DND-41 (cell line): ENCODE measurements at regions not wholly inside any gene's neighbourhood (a gene's known extent, or its start where the extent isn't known, plus 50 kb on each side); places are given as distances from the start of the nearest gene placed in this dataset.

ENCODE experiments used
- ATAC-seq: fragments of 200-7000 bp; cut with Tn5 transposase; 3 replicates; pipeline ENCODE4 v1.9.1; 2021; ENCODE audit warnings: low read depth; ENCODE audit not compliant: insufficient read depth
- DNase-seq: peaks from one replicate; pipeline ENCODE4 v3.0.0-alpha.2; 2020
- H2AFZ ChIP-seq: 2 replicates; pipeline ENCODE4 v1.6.0; 2012; ENCODE audit warnings: low read depth, low read length
- H3K27ac ChIP-seq: 2 replicates; pipeline ENCODE4 v1.5.1; 2012; ENCODE audit warnings: low read length, inconsistent platforms
- H3K27me3 ChIP-seq: fragments of 200-600 bp; sonication (generic); 2 replicates; pipeline ENCODE4 v1.6.0; 2012; ENCODE audit warnings: low read length, mild to moderate bottlenecking, inconsistent platforms; ENCODE audit not compliant: insufficient read depth, poor library complexity
- H3K36me3 ChIP-seq: 2 replicates; pipeline ENCODE4 v1.5.1; 2012; ENCODE audit warnings: low read length, inconsistent platforms; ENCODE audit not compliant: insufficient read depth
- H3K4me1 ChIP-seq: 2 replicates; pipeline ENCODE4 v1.5.1; 2012; ENCODE audit warnings: mild to moderate bottlenecking, low read length; ENCODE audit not compliant: insufficient read depth
- H3K4me2 ChIP-seq: 2 replicates; pipeline ENCODE4 v1.6.0; 2012; ENCODE audit warnings: mild to moderate bottlenecking, moderate library complexity, low read length, inconsistent platforms; ENCODE audit not compliant: insufficient read depth
- H3K4me3 ChIP-seq, 2 experiments: fragments of 200-600 bp in 1 of 2; shearing (Covaris generic) in 1 of 2; 2 replicates each; pipeline ENCODE4 v1.5.1; 2012 to 2016; ENCODE audit warnings: inconsistent platforms in 2 of 2, low read length in 2 of 2, mild to moderate bottlenecking in 2 of 2, low read depth in 1 of 2, moderate library complexity in 1 of 2
- H3K79me2 ChIP-seq: 2 replicates; pipeline ENCODE4 v1.6.0; 2012; ENCODE audit warnings: low read length, inconsistent platforms; ENCODE audit not compliant: insufficient read depth
- H3K9ac ChIP-seq: 2 replicates; pipeline ENCODE4 v1.6.0; 2012; ENCODE audit warnings: low read depth, mild to moderate bottlenecking, inconsistent platforms, low read length, moderate library complexity
- H3K9me3 ChIP-seq: 2 replicates; pipeline ENCODE4 v1.5.1; 2012; ENCODE audit warnings: low read length, moderate library complexity, mild to moderate bottlenecking, inconsistent platforms; ENCODE audit not compliant: insufficient read depth, severe bottlenecking
- H4K20me1 ChIP-seq: 2 replicates; pipeline ENCODE4 v1.6.0; 2012; ENCODE audit warnings: low read length; ENCODE audit not compliant: insufficient read depth
- CTCF ChIP-seq: IDR thresholded peaks from 2 replicates; pipeline ENCODE4 v1.5.1; 2012; ENCODE audit warnings: borderline replicate concordance, low read length, moderate library complexity, mild to moderate bottlenecking; ENCODE audit not compliant: poor library complexity, severe bottlenecking; ENCODE audit errors: extremely low read depth
- EZH2 ChIP-seq: IDR thresholded peaks from 3 replicates; pipeline ENCODE4 v1.6.1; 2012; ENCODE audit warnings: borderline replicate concordance, low read depth, mild to moderate bottlenecking, moderate library complexity, low read length, inconsistent platforms; ENCODE audit not compliant: severe bottlenecking

DNA sequence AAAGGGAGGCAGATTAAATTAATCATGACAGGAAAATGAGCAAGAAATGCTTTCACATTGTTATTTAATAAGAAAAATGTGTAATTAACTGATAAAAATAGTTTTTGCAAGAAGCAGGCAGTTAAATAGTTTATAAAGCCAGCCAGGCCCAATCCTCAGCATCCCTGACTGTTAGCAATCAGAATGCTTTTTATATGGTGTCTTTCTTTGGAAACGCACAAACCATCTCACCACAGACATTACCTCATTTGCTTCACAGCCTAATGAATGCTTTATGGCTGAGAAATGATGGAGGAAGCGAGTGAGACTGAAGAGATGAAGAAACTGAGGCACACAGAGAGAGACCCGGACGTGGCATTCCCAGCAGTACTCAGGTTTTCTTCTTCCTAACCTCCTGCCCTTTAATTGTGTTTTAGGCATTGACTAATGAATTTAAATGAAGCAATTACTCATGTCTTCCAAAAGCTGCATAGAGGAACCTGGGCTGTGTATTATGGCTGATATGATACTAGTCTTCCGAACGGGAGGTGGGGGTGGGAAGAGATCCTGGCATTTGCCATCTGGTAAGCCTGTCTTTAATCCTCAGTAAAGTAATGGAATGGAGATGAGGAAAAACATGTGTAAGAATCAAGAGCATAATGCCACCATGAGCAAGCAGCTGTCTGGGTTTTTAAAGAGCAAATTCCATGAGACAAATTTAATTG is 116.1 kb upstream of the LMO4 start:
- Histone ChIP-seq H3K9ac (no peak overlapping the region), H2AFZ (no peak overlapping the region), H4K20me1 (no peaks in the 10 kb centered on the region), H3K79me2 (no peaks in the 10 kb centered on the region), H3K36me3 (no peaks in the 10 kb centered on the region), H3K27me3 (no peaks in the 10 kb centered on the region), H3K4me2 (no peak overlapping the region), H3K27ac (no peak overlapping the region), H3K9me3 (no peaks in the 10 kb centered on the region), H3K4me1 (no peaks in the 10 kb centered on the region), H3K4me3 (no peak overlapping the region)
- DNase-seq (no peak), ATAC-seq (no peak)
- TF ChIP-seq EZH2, result no peak
- no peak for TF ChIP-seq CTCF

DNA sequence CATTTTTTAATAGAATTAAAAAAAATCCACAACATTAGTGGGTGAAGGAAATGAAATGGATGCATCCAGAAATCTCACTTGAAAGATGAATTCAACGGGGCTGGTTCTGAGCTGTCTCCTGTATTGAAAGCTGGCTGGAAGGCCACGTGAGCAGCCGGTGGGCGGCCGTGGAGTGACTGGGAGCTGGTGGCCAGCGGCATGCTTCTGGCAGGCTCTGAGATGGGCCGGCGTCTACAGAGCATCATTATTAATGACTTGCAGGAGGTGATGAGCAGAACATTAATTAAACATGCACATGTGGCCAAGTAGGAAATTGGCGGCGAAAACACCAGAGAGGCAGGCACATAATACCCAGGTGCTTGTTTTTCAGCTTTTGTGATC is 115.6 kb upstream of the LMO4 start:
- Histone ChIP-seq H3K36me3 (no peaks in the 10 kb centered on the region), H3K4me3 (no peak overlapping the region), H2AFZ (no peak overlapping the region), H3K4me1 (no peaks in the 10 kb centered on the region), H3K27me3 (no peaks in the 10 kb centered on the region), H3K9me3 (no peaks in the 10 kb centered on the region), H3K27ac (no peak overlapping the region), H3K79me2 (no peaks in the 10 kb centered on the region), H3K9ac (no peak overlapping the region), H3K4me2 (no peak overlapping the region), H4K20me1 (no peaks in the 10 kb centered on the region)
- no peak for TF ChIP-seq EZH2
- no peak for TF ChIP-seq CTCF
- ATAC-seq, result no peak
- DNase-seq, result no peak

DNA sequence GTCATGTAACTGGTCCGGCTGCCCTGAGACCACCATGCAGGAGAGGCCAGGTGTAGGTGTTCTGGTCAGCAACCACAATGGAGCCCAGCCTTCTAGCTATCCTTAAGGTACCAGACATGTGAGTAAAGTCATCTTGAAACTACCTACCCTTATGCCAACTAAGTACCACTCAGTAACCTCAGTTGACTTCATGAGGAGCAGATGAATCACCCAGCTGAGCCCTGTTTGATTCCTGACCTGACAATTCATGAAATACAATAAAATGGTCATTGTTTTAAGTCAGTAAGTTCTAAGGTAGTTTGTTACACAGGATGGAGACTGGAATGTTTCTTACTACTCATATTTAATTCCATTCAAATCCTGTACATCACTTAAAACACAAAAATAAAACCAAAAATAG is 113.1 kb upstream of the LMO4 start:
- Histone ChIP-seq H3K79me2 (no peaks in the 10 kb centered on the region), H3K27me3 (no peaks in the 10 kb centered on the region), H3K4me3 (no peak overlapping the region), H3K4me1 (no peaks in the 10 kb centered on the region), H3K27ac (no peak overlapping the region), H3K9me3 (no peaks in the 10 kb centered on the region), H3K9ac (no peak overlapping the region), H3K36me3 (no peaks in the 10 kb centered on the region), H4K20me1 (no peaks in the 10 kb centered on the region), H2AFZ (no peak overlapping the region), H3K4me2 (no peak overlapping the region)
- ATAC-seq (no peak), DNase-seq (no peak)
- TF ChIP-seq CTCF, result no peak
- no peak for TF ChIP-seq EZH2

DNA sequence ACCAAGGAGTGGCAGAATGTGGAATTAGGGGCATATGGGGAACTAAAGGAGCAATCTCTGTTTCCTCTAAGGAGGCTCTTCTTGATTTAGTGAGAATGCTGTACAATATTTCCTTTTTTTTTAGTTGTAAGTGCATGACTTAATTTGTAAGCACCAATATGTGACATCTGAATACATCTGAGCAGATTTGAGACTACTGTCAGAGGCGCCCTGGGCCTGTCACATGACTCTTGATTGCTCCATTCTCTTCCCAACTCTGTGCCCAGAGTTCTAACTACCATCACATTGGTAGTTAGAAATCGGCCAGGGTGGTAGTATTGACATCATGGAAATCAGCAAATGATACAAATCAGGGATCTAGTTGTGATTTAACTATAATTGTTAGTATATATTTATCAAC is 110.1 kb upstream of the LMO4 start:
- TF ChIP-seq CTCF (no peak), EZH2 (no peak)
- Histone ChIP-seq H3K27me3 (no peaks in the 10 kb centered on the region), H3K9me3 (no peaks in the 10 kb centered on the region), H3K36me3 (no peaks in the 10 kb centered on the region), H2AFZ (no peak overlapping the region), H3K4me3 (no peak overlapping the region), H3K79me2 (no peaks in the 10 kb centered on the region), H3K9ac (no peak overlapping the region), H3K4me2 (no peak overlapping the region), H3K4me1 (no peaks in the 10 kb centered on the region), H4K20me1 (no peaks in the 10 kb centered on the region), H3K27ac (no peak overlapping the region)
- DNase-seq (no peak), ATAC-seq (no peak)
